Nephron (organoid): ENCODE measurements at regions not wholly inside any gene's neighbourhood (a gene's known extent, or its start where the extent isn't known, plus 50 kb on each side); places are given as distances from the start of the nearest gene placed in this dataset.
A peak's percentile ranks its signal among the peaks of the same experiment; 100 is the strongest.
"Not testable (repeated sequence)": the region's sequence is repeated elsewhere in the genome, so short reads cannot be mapped to it uniquely, and the experiment has no call there.

Source experiments
- H3K27ac Mint-ChIP-seq, 3 experiments: 2 replicates each; pipeline ENCODE4 v1.8.0; 2020; ENCODE audit warnings: mixed read lengths in 3 of 3, mild to moderate bottlenecking in 2 of 3, moderate library complexity in 1 of 3
- H3K27me3 Mint-ChIP-seq: 2 replicates; pipeline ENCODE4 v1.8.0; 2021; ENCODE audit warnings: low read depth, mild to moderate bottlenecking, moderate library complexity, mixed read lengths
- H3K36me3 Mint-ChIP-seq: 2 replicates; pipeline ENCODE4 v1.8.0; 2020; ENCODE audit warnings: low read depth, mixed read lengths
- H3K4me1 Mint-ChIP-seq: 2 replicates; pipeline ENCODE4 v1.8.0; 2020; ENCODE audit warnings: mixed read lengths
- H3K4me3 Mint-ChIP-seq, 3 experiments: 2 replicates each; pipeline ENCODE4 v1.8.0; 2020; ENCODE audit warnings: mild to moderate bottlenecking in 3 of 3, mixed read lengths in 3 of 3, moderate library complexity in 2 of 3
- H3K9me3 Mint-ChIP-seq: 2 replicates; pipeline ENCODE4 v1.8.0; 2020; ENCODE audit warnings: mixed read lengths
- TF ChIP-seq, protein P1 (sequence below), 3 experiments: fragments of 200-600 bp; sonication (generic); IDR thresholded peaks; one replicate each; pipeline ENCODE4 v1.5.0; 2021; ENCODE audit warnings: antibody characterized with exemption in 3 of 3; ENCODE audit not compliant: unreplicated experiment in 3 of 3

DNA sequence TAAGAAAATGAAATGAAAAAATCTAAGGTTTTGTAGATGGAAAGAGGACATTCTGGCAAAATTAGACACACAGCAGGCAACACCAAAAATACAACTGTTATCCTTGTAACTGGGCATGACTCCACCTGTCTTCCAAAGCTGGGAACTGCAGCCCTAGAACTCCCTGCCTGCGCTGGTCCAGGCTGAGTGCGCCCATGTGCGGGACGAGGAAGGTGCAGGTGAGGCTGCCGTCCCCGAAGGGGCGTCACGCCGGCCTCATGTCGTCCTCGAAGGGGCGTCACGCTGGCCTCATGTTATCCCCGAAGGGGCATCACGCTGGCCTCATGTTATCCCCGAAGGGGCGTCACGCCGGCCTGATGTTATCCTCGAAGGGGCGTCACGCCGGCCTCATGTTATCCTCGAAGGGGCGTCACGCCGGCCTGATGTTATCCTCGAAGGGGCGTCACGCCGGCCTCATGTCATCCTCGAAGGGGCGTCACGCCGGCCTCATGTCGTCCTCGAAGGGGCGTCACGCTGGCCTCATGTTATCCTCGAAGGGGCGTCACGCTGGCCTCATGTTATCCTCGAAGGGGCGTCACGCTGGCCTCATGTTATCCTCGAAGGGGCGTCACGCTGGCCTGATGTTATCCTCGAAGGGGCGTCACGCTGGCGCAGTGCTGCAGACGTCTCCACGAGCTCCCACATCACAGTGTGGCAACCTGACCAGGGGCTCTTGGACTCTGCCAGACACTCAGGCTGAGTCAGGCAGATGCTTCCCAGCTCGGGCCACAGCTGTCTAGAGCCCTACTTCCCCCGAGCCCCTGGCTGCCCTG, 100.3 kb upstream of the SALL3 start:
- not testable (repeated sequence) for H3K27ac Mint-ChIP-seq, H3K4me3 Mint-ChIP-seq, H3K4me1 Mint-ChIP-seq, H3K9me3 Mint-ChIP-seq, H3K36me3 Mint-ChIP-seq
- peaks cover 32% of the 10 kb centered on the region for H3K27me3 Mint-ChIP-seq
- TF ChIP-seq, protein P1, sequence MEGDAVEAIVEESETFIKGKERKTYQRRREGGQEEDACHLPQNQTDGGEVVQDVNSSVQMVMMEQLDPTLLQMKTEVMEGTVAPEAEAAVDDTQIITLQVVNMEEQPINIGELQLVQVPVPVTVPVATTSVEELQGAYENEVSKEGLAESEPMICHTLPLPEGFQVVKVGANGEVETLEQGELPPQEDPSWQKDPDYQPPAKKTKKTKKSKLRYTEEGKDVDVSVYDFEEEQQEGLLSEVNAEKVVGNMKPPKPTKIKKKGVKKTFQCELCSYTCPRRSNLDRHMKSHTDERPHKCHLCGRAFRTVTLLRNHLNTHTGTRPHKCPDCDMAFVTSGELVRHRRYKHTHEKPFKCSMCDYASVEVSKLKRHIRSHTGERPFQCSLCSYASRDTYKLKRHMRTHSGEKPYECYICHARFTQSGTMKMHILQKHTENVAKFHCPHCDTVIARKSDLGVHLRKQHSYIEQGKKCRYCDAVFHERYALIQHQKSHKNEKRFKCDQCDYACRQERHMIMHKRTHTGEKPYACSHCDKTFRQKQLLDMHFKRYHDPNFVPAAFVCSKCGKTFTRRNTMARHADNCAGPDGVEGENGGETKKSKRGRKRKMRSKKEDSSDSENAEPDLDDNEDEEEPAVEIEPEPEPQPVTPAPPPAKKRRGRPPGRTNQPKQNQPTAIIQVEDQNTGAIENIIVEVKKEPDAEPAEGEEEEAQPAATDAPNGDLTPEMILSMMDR (IDR thresholded peaks at IDR 0.05; ENCODE audit: unreplicated experiment in 3 of 3): peak; percentile 55 to 65 (median 60)

DNA sequence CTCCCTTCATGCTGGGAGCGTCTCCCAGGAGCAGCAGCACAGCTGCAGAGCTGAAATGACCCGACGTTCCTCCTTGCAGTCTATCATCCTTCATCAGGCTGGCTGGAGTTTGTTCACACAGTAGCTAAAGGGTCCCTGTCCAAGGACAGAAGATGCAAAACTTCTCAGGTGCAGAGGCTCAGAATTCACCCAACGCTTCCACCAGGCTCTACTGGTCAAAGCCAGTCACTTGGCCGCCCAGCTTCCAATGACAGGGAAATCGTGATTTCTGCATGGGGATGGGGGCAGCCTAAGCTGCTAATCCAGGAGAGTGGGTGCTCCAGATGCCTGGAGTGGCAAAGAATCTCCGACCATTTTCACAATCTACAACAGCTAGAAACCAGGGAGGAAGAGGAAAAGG, 97.0 kb upstream of the SALL3 start:
- Mint-ChIP-seq H3K27me3 (peaks cover 17% of the 10 kb centered on the region), H3K36me3 (peaks cover 10% of the 10 kb centered on the region), H3K9me3 (peaks cover 36% of the 10 kb centered on the region), H3K4me1 (no peaks in the 10 kb centered on the region), H3K27ac (no peak overlapping the region), H3K4me3 (no peak overlapping the region)
- TF ChIP-seq, protein P1 (IDR thresholded peaks at IDR 0.05; ENCODE audit: unreplicated experiment in 3 of 3): no peak

DNA sequence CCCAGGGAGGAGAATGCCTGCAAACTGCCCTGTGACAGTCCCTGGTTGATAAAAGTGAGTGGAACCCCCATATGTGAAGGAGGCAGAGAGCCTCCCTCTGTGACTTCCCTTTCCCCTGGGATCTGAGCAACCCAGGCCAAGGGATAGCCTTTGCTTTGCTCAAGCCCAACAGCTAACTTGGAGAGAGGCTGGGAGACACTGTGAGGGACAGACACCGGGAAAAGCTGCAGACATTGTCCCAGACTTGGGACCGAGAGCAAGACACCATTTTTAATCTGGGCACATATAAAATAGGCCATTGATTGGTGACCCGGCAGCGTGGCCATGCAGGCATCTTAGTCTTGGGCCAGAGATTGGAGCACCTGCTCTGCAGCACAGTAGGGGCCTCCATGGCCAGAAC, 96.1 kb upstream of the SALL3 start:
- no peak overlapping the region for H3K4me3 Mint-ChIP-seq
- H3K27ac Mint-ChIP-seq: no peak overlapping the region
- TF ChIP-seq, protein P1 (IDR thresholded peaks at IDR 0.05; ENCODE audit: unreplicated experiment in 3 of 3): no peak
- H3K4me1 Mint-ChIP-seq: no peaks in the 10 kb centered on the region
- H3K36me3 Mint-ChIP-seq: peaks cover 10% of the 10 kb centered on the region
- peaks cover 45% of the 10 kb centered on the region for H3K9me3 Mint-ChIP-seq
- peaks cover 12% of the 10 kb centered on the region for H3K27me3 Mint-ChIP-seq

DNA sequence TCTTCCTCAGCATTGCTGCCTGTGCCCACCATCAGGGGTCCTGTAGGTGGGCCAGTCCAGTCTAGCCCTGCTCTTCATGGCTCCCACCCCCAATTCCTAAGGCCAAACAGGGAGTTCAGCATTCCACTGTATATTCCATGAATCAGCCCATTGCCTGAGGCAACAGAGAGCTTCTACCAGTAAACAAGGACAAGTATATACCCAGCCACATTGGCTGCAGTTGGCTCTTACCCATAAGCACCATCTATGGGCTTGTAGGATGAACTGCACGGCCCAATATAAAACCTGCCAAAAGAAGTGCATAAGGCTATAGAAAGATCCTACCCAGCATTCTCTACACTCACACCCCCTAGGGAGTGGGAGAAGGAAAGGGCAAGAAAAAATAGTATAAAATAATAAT, 95.1 kb upstream of the SALL3 start:
- peaks cover 11% of the 10 kb centered on the region for H3K27me3 Mint-ChIP-seq
- no peak overlapping the region for H3K4me3 Mint-ChIP-seq
- peaks cover 55% of the 10 kb centered on the region for H3K9me3 Mint-ChIP-seq
- no peak overlapping the region for H3K27ac Mint-ChIP-seq
- TF ChIP-seq, protein P1 (IDR thresholded peaks at IDR 0.05; ENCODE audit: unreplicated experiment in 3 of 3): peak in 1 of 3 experiments; percentile 10
- H3K36me3 Mint-ChIP-seq: peaks cover 17% of the 10 kb centered on the region
- H3K4me1 Mint-ChIP-seq: no peaks in the 10 kb centered on the region

DNA sequence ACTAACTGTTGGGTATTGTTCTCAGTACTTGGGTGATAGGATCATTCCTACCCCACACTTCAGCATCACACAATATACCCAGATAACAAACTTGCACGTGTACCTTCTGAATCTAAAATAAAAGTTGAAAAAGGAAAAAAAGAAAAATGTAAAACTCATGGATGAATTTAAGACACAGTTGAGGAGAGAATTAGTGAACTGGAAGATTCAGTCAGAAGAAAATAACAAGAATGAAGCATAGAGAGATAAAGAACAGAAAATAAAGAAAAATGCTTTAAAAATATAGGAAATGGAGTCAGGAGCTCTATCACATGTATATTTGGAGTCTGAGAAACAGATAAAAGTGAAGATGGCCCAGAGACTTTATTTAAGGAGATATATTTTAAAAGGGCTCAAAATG, 90.4 kb upstream of the SALL3 start:
- no peaks in the 10 kb centered on the region for H3K4me1 Mint-ChIP-seq
- H3K4me3 Mint-ChIP-seq: no peak overlapping the region
- peaks cover 17% of the 10 kb centered on the region for H3K36me3 Mint-ChIP-seq
- peaks cover 63% of the 10 kb centered on the region for H3K9me3 Mint-ChIP-seq
- TF ChIP-seq, protein P1 (IDR thresholded peaks at IDR 0.05; ENCODE audit: unreplicated experiment in 3 of 3): no peak
- H3K27ac Mint-ChIP-seq: no peak overlapping the region
- H3K27me3 Mint-ChIP-seq: peaks cover 31% of the 10 kb centered on the region

DNA sequence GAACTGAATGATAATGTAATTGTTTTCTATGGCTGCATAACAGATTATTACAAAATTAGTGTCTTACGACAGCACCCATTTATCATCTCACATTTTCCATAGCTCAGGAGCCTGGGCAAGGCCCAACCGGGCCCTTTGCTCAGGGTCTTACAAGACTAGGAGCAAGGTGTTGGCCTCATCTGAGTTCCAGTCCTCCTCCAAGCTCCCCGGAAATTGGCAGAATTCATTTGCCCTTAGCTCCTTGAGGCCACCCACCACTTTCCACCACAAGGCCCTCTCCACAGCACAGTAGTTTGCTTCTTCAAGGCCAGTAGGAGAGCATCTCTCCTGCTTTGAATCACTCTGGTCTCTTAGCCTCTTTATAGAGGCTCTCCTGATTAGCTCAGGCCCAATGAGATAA, 89.2 kb upstream of the SALL3 start:
- peaks cover 17% of the 10 kb centered on the region for H3K36me3 Mint-ChIP-seq
- TF ChIP-seq, protein P1 (IDR thresholded peaks at IDR 0.05; ENCODE audit: unreplicated experiment in 3 of 3): no peak
- H3K9me3 Mint-ChIP-seq: peaks cover 56% of the 10 kb centered on the region
- no peak overlapping the region for H3K27ac Mint-ChIP-seq
- H3K27me3 Mint-ChIP-seq: peaks cover 38% of the 10 kb centered on the region
- H3K4me3 Mint-ChIP-seq: no peak overlapping the region
- no peaks in the 10 kb centered on the region for H3K4me1 Mint-ChIP-seq
